ENCODE measurements at regions not wholly inside any gene's neighbourhood (a gene's known extent, or its start where the extent isn't known, plus 50 kb on each side); places are given as distances from the start of the nearest gene placed in this dataset.

DNA sequence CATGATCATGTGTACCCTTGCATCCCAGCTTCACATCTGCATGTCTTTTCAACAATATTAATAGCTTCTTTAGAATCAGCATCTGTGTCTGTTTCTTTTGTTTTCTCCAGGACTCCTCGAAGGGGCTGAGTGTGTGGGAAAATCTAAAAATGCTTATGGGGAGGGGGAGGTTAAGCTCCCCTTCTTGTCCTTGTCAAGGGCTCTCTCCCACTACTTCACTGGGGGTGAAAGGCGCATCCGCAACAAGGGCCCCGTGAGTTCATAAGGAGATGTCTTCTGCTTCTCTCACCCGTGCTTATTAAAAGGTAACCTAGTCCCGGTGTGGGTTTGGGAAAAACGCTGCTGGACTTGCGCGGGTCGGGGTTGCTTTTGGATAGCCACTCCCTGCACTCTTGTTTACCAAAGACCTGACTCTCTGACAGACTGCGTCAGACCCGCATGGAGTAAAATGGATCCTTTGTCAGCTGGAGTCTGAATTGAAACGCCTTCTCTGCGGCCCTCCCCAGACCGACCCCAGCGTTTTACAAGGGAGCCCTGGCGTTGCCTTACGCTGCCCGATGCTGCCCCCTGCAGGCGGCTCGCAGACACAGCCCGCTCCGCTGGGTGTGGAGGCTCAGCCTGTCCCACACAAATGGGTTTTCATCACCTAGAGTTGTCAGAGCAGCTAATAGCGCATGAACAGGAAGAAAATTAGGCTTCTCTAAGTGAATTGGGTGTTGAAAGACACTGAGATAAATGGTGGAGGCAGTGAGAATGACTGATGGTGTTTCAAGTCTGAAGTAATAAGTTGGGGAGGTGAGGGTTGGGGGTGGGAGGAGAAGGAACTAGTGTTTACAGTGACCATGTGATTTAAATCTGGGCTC, 53.8 kb downstream of the IER5 start (continued):
- TF ChIP-seq, protein P1, sequence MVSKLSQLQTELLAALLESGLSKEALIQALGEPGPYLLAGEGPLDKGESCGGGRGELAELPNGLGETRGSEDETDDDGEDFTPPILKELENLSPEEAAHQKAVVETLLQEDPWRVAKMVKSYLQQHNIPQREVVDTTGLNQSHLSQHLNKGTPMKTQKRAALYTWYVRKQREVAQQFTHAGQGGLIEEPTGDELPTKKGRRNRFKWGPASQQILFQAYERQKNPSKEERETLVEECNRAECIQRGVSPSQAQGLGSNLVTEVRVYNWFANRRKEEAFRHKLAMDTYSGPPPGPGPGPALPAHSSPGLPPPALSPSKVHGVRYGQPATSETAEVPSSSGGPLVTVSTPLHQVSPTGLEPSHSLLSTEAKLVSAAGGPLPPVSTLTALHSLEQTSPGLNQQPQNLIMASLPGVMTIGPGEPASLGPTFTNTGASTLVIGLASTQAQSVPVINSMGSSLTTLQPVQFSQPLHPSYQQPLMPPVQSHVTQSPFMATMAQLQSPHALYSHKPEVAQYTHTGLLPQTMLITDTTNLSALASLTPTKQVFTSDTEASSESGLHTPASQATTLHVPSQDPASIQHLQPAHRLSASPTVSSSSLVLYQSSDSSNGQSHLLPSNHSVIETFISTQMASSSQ (IDR thresholded peaks at IDR 0.05; ENCODE audit: low read depth), result no peak
- TF ChIP-seq, protein P1 (CRISPR knock-in tag; IDR thresholded peaks at IDR 0.05; ENCODE audit: borderline replicate concordance), result no peak
- peak; percentile 58; the same call in 1 of the 2 replicates for TF ChIP-seq TBX2 (CRISPR knock-in tag; IDR thresholded peaks at IDR 0.05; ENCODE audit: borderline replicate concordance)
- TF ChIP-seq, protein P2, sequence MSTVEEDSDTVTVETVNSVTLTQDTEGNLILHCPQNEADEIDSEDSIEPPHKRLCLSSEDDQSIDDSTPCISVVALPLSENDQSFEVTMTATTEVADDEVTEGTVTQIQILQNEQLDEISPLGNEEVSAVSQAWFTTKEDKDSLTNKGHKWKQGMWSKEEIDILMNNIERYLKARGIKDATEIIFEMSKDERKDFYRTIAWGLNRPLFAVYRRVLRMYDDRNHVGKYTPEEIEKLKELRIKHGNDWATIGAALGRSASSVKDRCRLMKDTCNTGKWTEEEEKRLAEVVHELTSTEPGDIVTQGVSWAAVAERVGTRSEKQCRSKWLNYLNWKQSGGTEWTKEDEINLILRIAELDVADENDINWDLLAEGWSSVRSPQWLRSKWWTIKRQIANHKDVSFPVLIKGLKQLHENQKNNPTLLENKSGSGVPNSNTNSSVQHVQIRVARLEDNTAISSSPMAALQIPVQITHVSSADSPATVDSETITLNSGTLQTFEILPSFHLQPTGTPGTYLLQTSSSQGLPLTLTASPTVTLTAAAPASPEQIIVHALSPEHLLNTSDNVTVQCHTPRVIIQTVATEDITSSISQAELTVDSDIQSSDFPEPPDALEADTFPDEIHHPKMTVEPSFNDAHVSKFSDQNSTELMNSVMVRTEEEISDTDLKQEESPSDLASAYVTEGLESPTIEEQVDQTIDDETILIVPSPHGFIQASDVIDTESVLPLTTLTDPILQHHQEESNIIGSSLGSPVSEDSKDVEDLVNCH (CRISPR knock-in tag; IDR thresholded peaks at IDR 0.05), result no peak
- TF ChIP-seq JUND (CRISPR knock-in tag; IDR thresholded peaks at IDR 0.05), result 0 out of 2 replicates have a peak, but pooled peaks have one; percentile 44
- no peak for TF ChIP-seq ZNF652 (CRISPR knock-in tag; IDR thresholded peaks at IDR 0.05; ENCODE audit: borderline replicate concordance, low read depth)
- no peak for TF ChIP-seq ZNF644 (CRISPR knock-in tag; IDR thresholded peaks at IDR 0.05; ENCODE audit: low read depth)
- TF ChIP-seq TEAD3 (CRISPR knock-in tag; optimal IDR thresholded peaks at IDR 0.05; ENCODE audit: borderline replicate concordance), result peak; percentile 51
- 0 out of 2 replicates have a peak, but pooled peaks have one; percentile 60 for TF ChIP-seq SSRP1 (CRISPR knock-in tag; IDR thresholded peaks at IDR 0.05)
- TF ChIP-seq SATB2 (CRISPR knock-in tag; IDR thresholded peaks at IDR 0.05), result no peak
- TF ChIP-seq, protein P3, sequence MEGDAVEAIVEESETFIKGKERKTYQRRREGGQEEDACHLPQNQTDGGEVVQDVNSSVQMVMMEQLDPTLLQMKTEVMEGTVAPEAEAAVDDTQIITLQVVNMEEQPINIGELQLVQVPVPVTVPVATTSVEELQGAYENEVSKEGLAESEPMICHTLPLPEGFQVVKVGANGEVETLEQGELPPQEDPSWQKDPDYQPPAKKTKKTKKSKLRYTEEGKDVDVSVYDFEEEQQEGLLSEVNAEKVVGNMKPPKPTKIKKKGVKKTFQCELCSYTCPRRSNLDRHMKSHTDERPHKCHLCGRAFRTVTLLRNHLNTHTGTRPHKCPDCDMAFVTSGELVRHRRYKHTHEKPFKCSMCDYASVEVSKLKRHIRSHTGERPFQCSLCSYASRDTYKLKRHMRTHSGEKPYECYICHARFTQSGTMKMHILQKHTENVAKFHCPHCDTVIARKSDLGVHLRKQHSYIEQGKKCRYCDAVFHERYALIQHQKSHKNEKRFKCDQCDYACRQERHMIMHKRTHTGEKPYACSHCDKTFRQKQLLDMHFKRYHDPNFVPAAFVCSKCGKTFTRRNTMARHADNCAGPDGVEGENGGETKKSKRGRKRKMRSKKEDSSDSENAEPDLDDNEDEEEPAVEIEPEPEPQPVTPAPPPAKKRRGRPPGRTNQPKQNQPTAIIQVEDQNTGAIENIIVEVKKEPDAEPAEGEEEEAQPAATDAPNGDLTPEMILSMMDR (CRISPR knock-in tag; IDR thresholded peaks at IDR 0.05), result peak; percentile 98
- no peak for TF ChIP-seq ZSCAN30 (CRISPR knock-in tag; IDR thresholded peaks at IDR 0.05)
- no peak for TF ChIP-seq ZNF274 (CRISPR knock-in tag; IDR thresholded peaks at IDR 0.05)
- no peak for TF ChIP-seq NR2C2 (CRISPR knock-in tag; IDR thresholded peaks at IDR 0.05; ENCODE audit: borderline replicate concordance)
- TF ChIP-seq ZNF121 (CRISPR knock-in tag; IDR thresholded peaks at IDR 0.05), result peak; percentile 97
- no peak for TF ChIP-seq HNRNPK (IDR thresholded peaks at IDR 0.05; ENCODE audit: low read depth, low read length, poor library complexity, severe bottlenecking)
- peak; percentile 49; the same call in 1 of the 2 replicates for TF ChIP-seq RXRB (CRISPR knock-in tag; IDR thresholded peaks at IDR 0.05; ENCODE audit: borderline replicate concordance)
- no peak for TF ChIP-seq HOXA5 (CRISPR knock-in tag; IDR thresholded peaks at IDR 0.05)
- TF ChIP-seq, protein P4, sequence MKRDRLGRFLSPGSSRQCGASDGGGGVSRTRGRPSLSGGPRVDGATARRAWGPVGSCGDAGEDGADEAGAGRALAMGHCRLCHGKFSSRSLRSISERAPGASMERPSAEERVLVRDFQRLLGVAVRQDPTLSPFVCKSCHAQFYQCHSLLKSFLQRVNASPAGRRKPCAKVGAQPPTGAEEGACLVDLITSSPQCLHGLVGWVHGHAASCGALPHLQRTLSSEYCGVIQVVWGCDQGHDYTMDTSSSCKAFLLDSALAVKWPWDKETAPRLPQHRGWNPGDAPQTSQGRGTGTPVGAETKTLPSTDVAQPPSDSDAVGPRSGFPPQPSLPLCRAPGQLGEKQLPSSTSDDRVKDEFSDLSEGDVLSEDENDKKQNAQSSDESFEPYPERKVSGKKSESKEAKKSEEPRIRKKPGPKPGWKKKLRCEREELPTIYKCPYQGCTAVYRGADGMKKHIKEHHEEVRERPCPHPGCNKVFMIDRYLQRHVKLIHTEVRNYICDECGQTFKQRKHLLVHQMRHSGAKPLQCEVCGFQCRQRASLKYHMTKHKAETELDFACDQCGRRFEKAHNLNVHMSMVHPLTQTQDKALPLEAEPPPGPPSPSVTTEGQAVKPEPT (CRISPR knock-in tag; IDR thresholded peaks at IDR 0.05; ENCODE audit: low read depth), result no peak
- TF ChIP-seq FOXA3 (CRISPR knock-in tag; IDR thresholded peaks at IDR 0.05), result peak; percentile 63
